Gastrocnemius medialis (tissue), 4 donors: ENCODE measurements at regions not wholly inside any gene's neighbourhood (a gene's known extent, or its start where the extent isn't known, plus 50 kb on each side); places are given as distances from the start of the nearest gene placed in this dataset.

Experiments used
- CTCF ChIP-seq, 5 experiments: fragments of 450-650 bp in 3 of 5; fragments of 200-600 bp in 2 of 5; sonication (generic) in 2 of 5; IDR thresholded peaks in 4 of 5; conservative IDR thresholded peaks in 1 of 5; 1 replicate in 4 of 5; 2 replicates in 1 of 5; pipeline ENCODE4 v1.5.1; 2016 to 2019; ENCODE audit warnings: antibody characterized with exemption in 5 of 5, mild to moderate bottlenecking in 3 of 5, moderate library complexity in 3 of 5
- POLR2A ChIP-seq, 2 donors: fragments of 450-650 bp; IDR thresholded peaks; one replicate each; pipeline ENCODE4 v1.6.1; 2017; ENCODE audit warnings: antibody characterized with exemption in 2 of 2, mild to moderate bottlenecking in 2 of 2, moderate library complexity in 2 of 2

- TF ChIP-seq CTCF (IDR thresholded peaks at IDR 0.05 in 4 of 5, conservative IDR thresholded peaks at IDR 0.05 in 1 of 5), result no peak
- TF ChIP-seq POLR2A (IDR thresholded peaks at IDR 0.05), result no peak
These were observed 287.8 kb upstream of the GOLIM4 start for GRCh38 chr3:168383573-168383972.
